K562 (cell line): ENCODE measurements at regions not wholly inside any gene's neighbourhood (a gene's known extent, or its start where the extent isn't known, plus 50 kb on each side); places are given as distances from the start of the nearest gene placed in this dataset.

ENCODE experiments used
- AFF4 ChIP-seq: sonication (generic); formaldehyde crosslinking; IDR thresholded peaks from 2 replicates; pipeline ENCODE4 v1.8.0; 2023; ENCODE audit warnings: mild to moderate bottlenecking, missing genetic modification reagents
- FOXA1 ChIP-seq: fragments of 450-650 bp; IDR thresholded peaks from 2 replicates; pipeline ENCODE4 v1.6.1; 2016; ENCODE audit warnings: mild to moderate bottlenecking, borderline replicate concordance
- GABPB2 ChIP-seq: fragments of 250-450 bp; sonication (Bioruptor Pico); conservative IDR thresholded peaks from 2 replicates; pipeline ENCODE4 v1.5.1; 2021; ENCODE audit warnings: mild to moderate bottlenecking
- HDAC1 ChIP-seq, 2 experiments: fragments of 450-650 bp; IDR thresholded peaks; 2 replicates each; pipeline ENCODE4 v1.6.1; 2016 to 2017; ENCODE audit warnings: inconsistent platforms in 1 of 2, mild to moderate bottlenecking in 1 of 2, moderate library complexity in 1 of 2
- KLF13 ChIP-seq: fragments of 450-650 bp; IDR thresholded peaks from 2 replicates; pipeline ENCODE4 v1.6.1; 2016; ENCODE audit warnings: missing genetic modification characterization, low read depth, mild to moderate bottlenecking, missing compliant biosample characterization, moderate library complexity, borderline replicate concordance
- NEUROD1 ChIP-seq: fragments of 150-350 bp; IDR thresholded peaks from 2 replicates; pipeline ENCODE4 v1.6.1; 2014; ENCODE audit warnings: borderline replicate concordance, low read length, low read depth; ENCODE audit not compliant: partially characterized antibody
- RBM17 ChIP-seq: fragments of 200-400 bp; formaldehyde crosslinking; IDR thresholded peaks from 2 replicates; pipeline ENCODE4 v1.6.1; 2017; ENCODE audit warnings: low read depth, mild to moderate bottlenecking, low read length, borderline replicate concordance
- THRA ChIP-seq: fragments of 450-650 bp; IDR thresholded peaks from 2 replicates; pipeline ENCODE4 v1.6.1; 2017; ENCODE audit warnings: mild to moderate bottlenecking, moderate library complexity
- ZBTB33 ChIP-seq: sonication (generic); formaldehyde crosslinking; IDR thresholded peaks from 2 replicates; pipeline ENCODE4 v1.8.1; 2023; ENCODE audit warnings: mild to moderate bottlenecking, missing genetic modification reagents
- ZNF274 ChIP-seq: IDR thresholded peaks from 2 replicates; pipeline ENCODE4 v1.6.1; 2011; ENCODE audit warnings: low read depth, mild to moderate bottlenecking, low read length, moderate library complexity, borderline replicate concordance
- TF ChIP-seq, protein P1 (sequence below): IDR thresholded peaks from 2 replicates; pipeline ENCODE4 v1.6.1; 2016; ENCODE audit warnings: missing genetic modification characterization, missing compliant biosample characterization
- TF ChIP-seq, protein P2 (sequence below), 3 experiments: IDR thresholded peaks in 2 of 3; conservative IDR thresholded peaks in 1 of 3; 2 replicates each; pipeline ENCODE4 v1.5.1; 2011 to 2012; ENCODE audit warnings: low read length in 3 of 3, mild to moderate bottlenecking in 3 of 3, control low read depth in 2 of 3, improper control_type of control experiment in 1 of 3, inconsistent platforms in 1 of 3, low read depth in 1 of 3, mixed read lengths in 1 of 3, moderate library complexity in 1 of 3; ENCODE audit not compliant: insufficient read depth in 2 of 3
- TF ChIP-seq, protein P3 (sequence below): fragments of 200-800 bp; sonication (Bioruptor generic); IDR thresholded peaks from 2 replicates; pipeline ENCODE4 v1.6.1; 2016; ENCODE audit warnings: missing genetic modification characterization, missing compliant biosample characterization

DNA sequence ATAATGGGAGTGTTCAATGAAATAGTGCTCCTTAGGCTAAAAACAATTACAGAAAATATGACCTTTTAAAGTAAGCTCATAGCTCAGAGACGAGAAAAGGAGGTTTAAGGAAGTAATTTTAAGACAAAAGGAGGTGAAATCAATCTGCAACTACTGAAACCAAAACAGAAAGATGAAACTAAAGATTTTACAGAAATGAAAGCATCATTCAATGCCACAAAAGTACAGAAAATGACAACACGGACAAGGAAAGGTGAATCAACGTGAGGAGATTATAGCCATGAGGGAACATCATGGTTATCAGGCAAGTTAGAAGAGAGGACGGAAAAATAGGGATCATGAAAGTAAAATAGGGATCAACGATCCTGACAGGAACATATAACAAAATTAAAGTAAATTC is 745.2 kb downstream of the PCDH17 start:
- TF ChIP-seq NEUROD1 (no peak), ZBTB33 (CRISPR knock-in tag) (no peak), AFF4 (CRISPR knock-in tag) (no peak), FOXA1 (no peak), ZNF274 (no peak), KLF13 (tag) (no peak), RBM17 (no peak), HDAC1 (IDR thresholded peaks at IDR 0.05) (no peak), GABPB2 (CRISPR knock-in tag) (no peak), THRA (no peak)
- TF ChIP-seq, protein P1, sequence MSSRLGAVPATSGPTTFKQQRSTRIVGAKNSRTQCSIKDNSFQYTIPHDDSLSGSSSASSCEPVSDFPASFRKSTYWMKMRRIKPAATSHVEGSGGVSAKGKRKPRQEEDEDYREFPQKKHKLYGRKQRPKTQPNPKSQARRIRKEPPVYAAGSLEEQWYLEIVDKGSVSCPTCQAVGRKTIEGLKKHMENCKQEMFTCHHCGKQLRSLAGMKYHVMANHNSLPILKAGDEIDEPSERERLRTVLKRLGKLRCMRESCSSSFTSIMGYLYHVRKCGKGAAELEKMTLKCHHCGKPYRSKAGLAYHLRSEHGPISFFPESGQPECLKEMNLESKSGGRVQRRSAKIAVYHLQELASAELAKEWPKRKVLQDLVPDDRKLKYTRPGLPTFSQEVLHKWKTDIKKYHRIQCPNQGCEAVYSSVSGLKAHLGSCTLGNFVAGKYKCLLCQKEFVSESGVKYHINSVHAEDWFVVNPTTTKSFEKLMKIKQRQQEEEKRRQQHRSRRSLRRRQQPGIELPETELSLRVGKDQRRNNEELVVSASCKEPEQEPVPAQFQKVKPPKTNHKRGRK (tag) = no peak
- TF ChIP-seq, protein P2, sequence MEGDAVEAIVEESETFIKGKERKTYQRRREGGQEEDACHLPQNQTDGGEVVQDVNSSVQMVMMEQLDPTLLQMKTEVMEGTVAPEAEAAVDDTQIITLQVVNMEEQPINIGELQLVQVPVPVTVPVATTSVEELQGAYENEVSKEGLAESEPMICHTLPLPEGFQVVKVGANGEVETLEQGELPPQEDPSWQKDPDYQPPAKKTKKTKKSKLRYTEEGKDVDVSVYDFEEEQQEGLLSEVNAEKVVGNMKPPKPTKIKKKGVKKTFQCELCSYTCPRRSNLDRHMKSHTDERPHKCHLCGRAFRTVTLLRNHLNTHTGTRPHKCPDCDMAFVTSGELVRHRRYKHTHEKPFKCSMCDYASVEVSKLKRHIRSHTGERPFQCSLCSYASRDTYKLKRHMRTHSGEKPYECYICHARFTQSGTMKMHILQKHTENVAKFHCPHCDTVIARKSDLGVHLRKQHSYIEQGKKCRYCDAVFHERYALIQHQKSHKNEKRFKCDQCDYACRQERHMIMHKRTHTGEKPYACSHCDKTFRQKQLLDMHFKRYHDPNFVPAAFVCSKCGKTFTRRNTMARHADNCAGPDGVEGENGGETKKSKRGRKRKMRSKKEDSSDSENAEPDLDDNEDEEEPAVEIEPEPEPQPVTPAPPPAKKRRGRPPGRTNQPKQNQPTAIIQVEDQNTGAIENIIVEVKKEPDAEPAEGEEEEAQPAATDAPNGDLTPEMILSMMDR (IDR thresholded peaks at IDR 0.05 in 2 of 3, conservative IDR thresholded peaks at IDR 0.05 in 1 of 3; ENCODE audit: insufficient read depth in 2 of 3, low read depth in 1 of 3, low read length in 3 of 3) = no peak
- TF ChIP-seq, protein P3, sequence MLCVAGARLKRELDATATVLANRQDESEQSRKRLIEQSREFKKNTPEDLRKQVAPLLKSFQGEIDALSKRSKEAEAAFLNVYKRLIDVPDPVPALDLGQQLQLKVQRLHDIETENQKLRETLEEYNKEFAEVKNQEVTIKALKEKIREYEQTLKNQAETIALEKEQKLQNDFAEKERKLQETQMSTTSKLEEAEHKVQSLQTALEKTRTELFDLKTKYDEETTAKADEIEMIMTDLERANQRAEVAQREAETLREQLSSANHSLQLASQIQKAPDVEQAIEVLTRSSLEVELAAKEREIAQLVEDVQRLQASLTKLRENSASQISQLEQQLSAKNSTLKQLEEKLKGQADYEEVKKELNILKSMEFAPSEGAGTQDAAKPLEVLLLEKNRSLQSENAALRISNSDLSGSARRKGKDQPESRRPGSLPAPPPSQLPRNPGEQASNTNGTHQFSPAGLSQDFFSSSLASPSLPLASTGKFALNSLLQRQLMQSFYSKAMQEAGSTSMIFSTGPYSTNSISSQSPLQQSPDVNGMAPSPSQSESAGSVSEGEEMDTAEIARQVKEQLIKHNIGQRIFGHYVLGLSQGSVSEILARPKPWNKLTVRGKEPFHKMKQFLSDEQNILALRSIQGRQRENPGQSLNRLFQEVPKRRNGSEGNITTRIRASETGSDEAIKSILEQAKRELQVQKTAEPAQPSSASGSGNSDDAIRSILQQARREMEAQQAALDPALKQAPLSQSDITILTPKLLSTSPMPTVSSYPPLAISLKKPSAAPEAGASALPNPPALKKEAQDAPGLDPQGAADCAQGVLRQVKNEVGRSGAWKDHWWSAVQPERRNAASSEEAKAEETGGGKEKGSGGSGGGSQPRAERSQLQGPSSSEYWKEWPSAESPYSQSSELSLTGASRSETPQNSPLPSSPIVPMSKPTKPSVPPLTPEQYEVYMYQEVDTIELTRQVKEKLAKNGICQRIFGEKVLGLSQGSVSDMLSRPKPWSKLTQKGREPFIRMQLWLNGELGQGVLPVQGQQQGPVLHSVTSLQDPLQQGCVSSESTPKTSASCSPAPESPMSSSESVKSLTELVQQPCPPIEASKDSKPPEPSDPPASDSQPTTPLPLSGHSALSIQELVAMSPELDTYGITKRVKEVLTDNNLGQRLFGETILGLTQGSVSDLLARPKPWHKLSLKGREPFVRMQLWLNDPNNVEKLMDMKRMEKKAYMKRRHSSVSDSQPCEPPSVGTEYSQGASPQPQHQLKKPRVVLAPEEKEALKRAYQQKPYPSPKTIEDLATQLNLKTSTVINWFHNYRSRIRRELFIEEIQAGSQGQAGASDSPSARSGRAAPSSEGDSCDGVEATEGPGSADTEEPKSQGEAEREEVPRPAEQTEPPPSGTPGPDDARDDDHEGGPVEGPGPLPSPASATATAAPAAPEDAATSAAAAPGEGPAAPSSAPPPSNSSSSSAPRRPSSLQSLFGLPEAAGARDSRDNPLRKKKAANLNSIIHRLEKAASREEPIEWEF (CRISPR knock-in tag) = no peak
